ENCODE measurements at regions not wholly inside any gene's neighbourhood (a gene's known extent, or its start where the extent isn't known, plus 50 kb on each side); places are given as distances from the start of the nearest gene placed in this dataset.

- DNase-seq, result no peak
These were observed 493.2 kb upstream of the KCNMB2 start for GRCh38 chr3:178043084-178043483.

GRCh38 chr3:178044320-178044719 is 491.9 kb upstream of the KCNMB2 start:
- DNase-seq, result no peak

GRCh38 chr3:178047496-178047895 is 488.7 kb upstream of the KCNMB2 start:
- no peak for DNase-seq

GRCh38 chr3:178048768-178049167 is 487.5 kb upstream of the KCNMB2 start:
- no peak for DNase-seq

- no peak for DNase-seq
These were observed 481.8 kb upstream of the KCNMB2 start for GRCh38 chr3:178054471-178054870.

GRCh38 chr3:178055939-178056338 is 480.3 kb upstream of the KCNMB2 start:
- DNase-seq, result no peak

GRCh38 chr3:178056868-178057267 is 479.4 kb upstream of the KCNMB2 start:
- no peak for DNase-seq

- no peak for DNase-seq
These were observed 477.6 kb upstream of the KCNMB2 start for GRCh38 chr3:178058629-178059028.

- peak; percentile 11 for DNase-seq
These were observed 477.1 kb upstream of the KCNMB2 start for GRCh38 chr3:178059119-178059518.

- DNase-seq, result no peak
These were observed 476.4 kb upstream of the KCNMB2 start for GRCh38 chr3:178059836-178060235.

GRCh38 chr3:178060407-178060806 is 475.8 kb upstream of the KCNMB2 start:
- no peak for DNase-seq

- no peak for DNase-seq
These were observed 474.1 kb upstream of the KCNMB2 start for GRCh38 chr3:178062126-178062525.

- no peak for DNase-seq
These were observed 472.8 kb upstream of the KCNMB2 start for GRCh38 chr3:178063461-178063860.

GRCh38 chr3:178067721-178068120 is 468.5 kb upstream of the KCNMB2 start:
- no peak for DNase-seq

- DNase-seq, result no peak
These were observed 463.6 kb upstream of the KCNMB2 start for GRCh38 chr3:178072391-178073305.

- no peak for DNase-seq
These were observed 462.9 kb upstream of the KCNMB2 start for GRCh38 chr3:178073366-178073765.

GRCh38 chr3:178075344-178075743 is 460.9 kb upstream of the KCNMB2 start:
- no peak for DNase-seq

GRCh38 chr3:178078953-178079352 is 457.3 kb upstream of the KCNMB2 start:
- DNase-seq, result no peak

GRCh38 chr3:178079966-178080365 is 456.3 kb upstream of the KCNMB2 start:
- no peak for DNase-seq

GRCh38 chr3:178082326-178082906 is 453.8 kb upstream of the KCNMB2 start:
- no peak for DNase-seq

- DNase-seq, result peak; percentile 87
These were observed 452.1 kb upstream of the KCNMB2 start for GRCh38 chr3:178083906-178084866.

GRCh38 chr3:178084938-178085816 is 451.1 kb upstream of the KCNMB2 start:
- peak; percentile 100 for DNase-seq

Measured in NCI-H146 (cell line).